ENCODE measurements at regions not wholly inside any gene's neighbourhood (a gene's known extent, or its start where the extent isn't known, plus 50 kb on each side); places are given as distances from the start of the nearest gene placed in this dataset.

GRCh38 chr5:112660359-112660758 is 77.3 kb upstream of the APC start:
- TF ChIP-seq CTCF (conservative IDR thresholded peaks at IDR 0.05; ENCODE audit: low read length) (no peak), EZH2phosphoT487 (IDR thresholded peaks at IDR 0.05; ENCODE audit: borderline replicate concordance, low read depth, low read length) (no peak)

All from OCI-LY7 (cell line).